Astrocyte (in vitro differentiated cells and primary cell): ENCODE measurements at regions not wholly inside any gene's neighbourhood (a gene's known extent, or its start where the extent isn't known, plus 50 kb on each side); places are given as distances from the start of the nearest gene placed in this dataset.

Source experiments
- CTCF ChIP-seq: IDR thresholded peaks from 2 replicates; pipeline ENCODE4 v1.5.1; 2011; ENCODE audit warnings: low read depth, mild to moderate bottlenecking, inconsistent platforms, low read length, moderate library complexity; ENCODE audit not compliant: insufficient read depth
- EZH2 ChIP-seq: IDR thresholded peaks from 2 replicates; pipeline ENCODE4 v1.6.1; 2012; ENCODE audit warnings: mild to moderate bottlenecking, low read length, inconsistent platforms; ENCODE audit not compliant: insufficient read depth

GRCh38 chrX:1836683-1837082 is 221.8 kb downstream of the ASMT start:
- TF ChIP-seq CTCF (no peak), EZH2 (no peak)
